K562 (cell line): ENCODE measurements at regions not wholly inside any gene's neighbourhood (a gene's known extent, or its start where the extent isn't known, plus 50 kb on each side); places are given as distances from the start of the nearest gene placed in this dataset.

ENCODE experiments used
- ATAC-seq: fragments of 200-7000 bp; cut with Tn5 transposase; 3 replicates; pipeline ENCODE4 v1.9.1; 2020; ENCODE audit warnings: moderate library complexity
- BruUV-seq: library from RNA; stranded (reverse); fragments of 400-500 nt; replicated peaks from 2 replicates; lab custom pipeline; 2021; lab: Mats Ljungman, UMichigan
- CTCF ChIA-PET: fragments of 300-600 bp; formaldehyde crosslinking; extraction: SDS; loops from one replicate; lab custom pipeline; 2021; ENCODE audit warnings: low intra/inter-chr PET ratio; lab: Yijun Ruan, JAX
- POLR2A ChIA-PET: fragments of 300-600, 350-650 bp; sonication (Branson Sonifier 250); formaldehyde crosslinking; extraction: SDS; loops from one replicate; lab custom pipeline; 2021; ENCODE audit warnings: antibody characterized with exemption, inconsistent platforms; lab: Yijun Ruan, JAX
- DNase-seq, 4 experiments: peaks; one replicate each; pipeline versions ENCODE4 v3.0.0 to v3.0.0-alpha.2; 2011 to 2018; ENCODE audit warnings: low spot score in 3 of 4, mixed read lengths in 3 of 4; ENCODE audit errors: extremely low read depth in 1 of 4
- FAIRE-seq: peaks from 2 replicates; lab custom pipeline; 2011; peaks lifted over from hg19 to GRCh38; lab: Jason Lieb, UNC
- H2AFZ ChIP-seq: 2 replicates; pipeline ENCODE4 v1.6.0; 2011; ENCODE audit warnings: low read depth, low read length, control low read depth, inconsistent platforms
- H3K27ac ChIP-seq: fragments of 200-600 bp; 3 replicates; pipeline ENCODE4 v1.8.0; 2011; ENCODE audit warnings: low read depth, mild to moderate bottlenecking, control low read depth, inconsistent platforms, low read length, moderate library complexity, mixed read lengths; ENCODE audit errors: extremely low read depth
- H3K27me3 ChIP-seq, 2 experiments: fragments of 300-600 bp in 1 of 2; 2 replicates in 1 of 2; 3 replicates in 1 of 2; pipeline versions ENCODE4 v1.6.0 to v1.8.0; 2011; ENCODE audit warnings: inconsistent platforms in 2 of 2, low read length in 2 of 2, mild to moderate bottlenecking in 1 of 2, mixed read lengths in 1 of 2, moderate library complexity in 1 of 2; ENCODE audit not compliant: control insufficient read depth in 2 of 2, insufficient read depth in 2 of 2
- H3K36me3 ChIP-seq: fragments of 300-600 bp; 3 replicates; pipeline ENCODE4 v1.8.0; 2011; ENCODE audit warnings: mild to moderate bottlenecking, low read length, inconsistent platforms; ENCODE audit not compliant: control insufficient read depth, insufficient read depth
- H3K4me1 ChIP-seq, 2 experiments: fragments of 200-600 bp in 1 of 2; replicated peaks in 1 of 2; 2 replicates in 1 of 2; 3 replicates in 1 of 2; pipeline versions ENCODE4 v1.5.1 to v1.8.0; 2011; ENCODE audit warnings: inconsistent platforms in 2 of 2, low read length in 2 of 2, mild to moderate bottlenecking in 1 of 2, mixed read lengths in 1 of 2, moderate library complexity in 1 of 2; ENCODE audit not compliant: control insufficient read depth in 2 of 2, insufficient read depth in 2 of 2
- H3K4me2 ChIP-seq: 2 replicates; pipeline ENCODE4 v1.6.1; 2011; ENCODE audit warnings: low read length, control low read depth, inconsistent platforms, mixed read lengths; ENCODE audit not compliant: insufficient read depth
- H3K4me3 ChIP-seq: fragments of 200-600 bp; sonication (generic), shearing (Covaris generic); 2 replicates; pipeline ENCODE4 v1.5.1; 2016; ENCODE audit warnings: control low read depth, inconsistent platforms
- H3K79me2 ChIP-seq: fragments of 200-600 bp; 3 replicates; pipeline ENCODE4 v1.8.0; 2011; ENCODE audit warnings: low read length, inconsistent platforms; ENCODE audit not compliant: control insufficient read depth, insufficient read depth
- H3K9ac ChIP-seq, 2 experiments: 2 replicates each; pipeline versions ENCODE4 v1.6.0 to v1.6.1; 2011; ENCODE audit warnings: low read depth in 2 of 2, low read length in 2 of 2, control low read depth in 1 of 2, inconsistent platforms in 1 of 2, mild to moderate bottlenecking in 1 of 2, mixed read lengths in 1 of 2; ENCODE audit not compliant: insufficient read depth in 1 of 2
- H3K9me1 ChIP-seq: one replicate; pipeline ENCODE4 v1.6.0; 2011; ENCODE audit warnings: inconsistent platforms, mild to moderate bottlenecking, low read length, moderate library complexity; ENCODE audit not compliant: control insufficient read depth, insufficient read depth
- H3K9me3 ChIP-seq: replicated peaks from 2 replicates; pipeline ENCODE4 v1.5.1; 2011; ENCODE audit warnings: low read depth, low read length, inconsistent platforms; ENCODE audit not compliant: control insufficient read depth, insufficient read depth
- H4K20me1 ChIP-seq: replicated peaks from 2 replicates; pipeline ENCODE4 v1.6.1; 2011; ENCODE audit warnings: low read length, inconsistent platforms, mixed read lengths; ENCODE audit not compliant: control insufficient read depth, insufficient read depth
- CEBPG ChIP-seq, 3 experiments: fragments of 200-800 bp in 1 of 3; sonication (Bioruptor generic) in 1 of 3; sonication (generic) in 1 of 3; formaldehyde crosslinking in 1 of 3; IDR thresholded peaks in 2 of 3; conservative IDR thresholded peaks in 1 of 3; 2 replicates each; pipeline versions ENCODE4 v1.6.1 to v1.8.0; 2016 to 2022; ENCODE audit warnings: missing compliant biosample characterization in 2 of 3, missing genetic modification characterization in 2 of 3, mild to moderate bottlenecking in 1 of 3, missing genetic modification reagents in 1 of 3
- CLOCK ChIP-seq: fragments of 250-450 bp; sonication (Bioruptor Pico); IDR thresholded peaks from 2 replicates; pipeline ENCODE4 v1.4.0; 2020; ENCODE audit warnings: mild to moderate bottlenecking, moderate library complexity, borderline replicate concordance
- CSDE1 ChIP-seq, 2 experiments: fragments of 450-650 bp; IDR thresholded peaks; 2 replicates each; pipeline ENCODE4 v1.6.1; 2016; ENCODE audit warnings: mild to moderate bottlenecking in 1 of 2
- ETV1 ChIP-seq: fragments of 450-650 bp; conservative IDR thresholded peaks from 2 replicates; pipeline ENCODE4 v1.6.1; 2016; ENCODE audit warnings: missing genetic modification characterization, control low read depth, low read depth, missing compliant biosample characterization
- NFYB ChIP-seq: IDR thresholded peaks from 2 replicates; pipeline ENCODE4 v1.6.1; 2011; ENCODE audit warnings: mild to moderate bottlenecking, moderate library complexity; ENCODE audit not compliant: insufficient read length; ENCODE audit errors: extremely low read depth
- SMAD2 ChIP-seq: fragments of 150-350 bp; IDR thresholded peaks from 2 replicates; pipeline ENCODE4 v1.6.1; 2014; ENCODE audit warnings: low read depth, mild to moderate bottlenecking, low read length
- TAF15 ChIP-seq: fragments of 200-400 bp; formaldehyde crosslinking; IDR thresholded peaks from 2 replicates; pipeline ENCODE4 v1.6.1; 2017; ENCODE audit warnings: mild to moderate bottlenecking, low read depth, low read length, moderate library complexity
- ZZZ3 ChIP-seq: fragments of 450-650 bp; IDR thresholded peaks from 2 replicates; pipeline ENCODE4 v1.6.1; 2016; ENCODE audit warnings: antibody characterized with exemption, mild to moderate bottlenecking, moderate library complexity
- WGBS: fragments of 100-300 bp; shearing (Covaris generic); methylation state at CpG from one replicate; pipeline ENCODE4 v1.1.6; 2016; ENCODE audit warnings: low coverage, mixed read lengths; ENCODE audit not compliant: insufficient coverage; ENCODE audit errors: missing lambda C conversion rate; 5-methylcytosine and 5-hydroxymethylcytosine counted together
- in situ Hi-C: fragments of 300-500 bp; cut with MboI; formaldehyde crosslinking; loops from 4 replicates; pipeline ENCODE4 v1.15.0; 2018; ENCODE audit warnings: inconsistent platforms, mixed read lengths
- intact Hi-C: fragments of 100-400 bp; cut with micrococcal nuclease; formaldehyde crosslinking; loops from 2 replicates; pipeline ENCODE4 v1.14.2; 2022

GRCh38 chr2:15776629-15776919, 163.8 kb upstream of the MYCN start:
- no peak for FAIRE-seq
- ChIA-PET CTCF (no interaction called here), POLR2A (no interaction called here)
- Histone ChIP-seq H2AFZ (no peak overlapping the region), H3K9me1 (no peaks in the 10 kb centered on the region), H3K9ac (no peak overlapping the region), H3K4me1 (peaks cover 0 to 3% of the 10 kb centered on the region in 2 experiments; a peak in 1 of 5 replicates), H3K4me3 (no peak overlapping the region), H3K27ac (no peak overlapping the region), H3K9me3 (no peaks in the 10 kb centered on the region), H3K4me2 (no peak overlapping the region), H3K27me3 (peaks cover 2 to 33% of the 10 kb centered on the region in 2 experiments; a peak in 3 of 5 replicates), H3K79me2 (no peaks in the 10 kb centered on the region), H4K20me1 (no peaks in the 10 kb centered on the region; the same call in none of the 2 replicates), H3K36me3 (no peaks in the 10 kb centered on the region)
- intact Hi-C loops (no loop called here), in situ Hi-C loops (no loop called here)
- BruUV-seq, result no TSS peak
- no peak for DNase-seq
- WGBS, result 2% methylated on average over 3 of the region's 3 CpGs
- ATAC-seq, result no peak
- TF ChIP-seq ETV1 (tag) (no peak), CSDE1 (IDR thresholded peaks at IDR 0.05) (no peak), NFYB (no peak), CLOCK (no peak), CEBPG (CRISPR knock-in tag; IDR thresholded peaks at IDR 0.05) (no peak), CEBPG (tag; conservative IDR thresholded peaks at IDR 0.05 in 1 of 2, IDR thresholded peaks at IDR 0.05 in 1 of 2) (peak; percentile 58 to 64; a peak in 3 of 4 replicates), SMAD2 (no peak), ZZZ3 (no peak), TAF15 (no peak)
